Neural cell (in vitro differentiated cells): ENCODE measurements at regions not wholly inside any gene's neighbourhood (a gene's known extent, or its start where the extent isn't known, plus 50 kb on each side); places are given as distances from the start of the nearest gene placed in this dataset.

Source experiments
- POLR2AphosphoS5 ChIP-seq: IDR thresholded peaks from 2 replicates; pipeline ENCODE4 v1.6.1; 2012
- REST ChIP-seq: IDR thresholded peaks from 2 replicates; pipeline ENCODE4 v1.6.1; 2012; ENCODE audit warnings: borderline replicate concordance
- TF ChIP-seq, protein P1 (sequence below): fragments of 450-650 bp; IDR thresholded peaks from 2 replicates; pipeline ENCODE4 v1.5.1; 2014; ENCODE audit warnings: antibody characterized with exemption, mild to moderate bottlenecking, moderate library complexity; ENCODE audit not compliant: poor library complexity, severe bottlenecking

DNA sequence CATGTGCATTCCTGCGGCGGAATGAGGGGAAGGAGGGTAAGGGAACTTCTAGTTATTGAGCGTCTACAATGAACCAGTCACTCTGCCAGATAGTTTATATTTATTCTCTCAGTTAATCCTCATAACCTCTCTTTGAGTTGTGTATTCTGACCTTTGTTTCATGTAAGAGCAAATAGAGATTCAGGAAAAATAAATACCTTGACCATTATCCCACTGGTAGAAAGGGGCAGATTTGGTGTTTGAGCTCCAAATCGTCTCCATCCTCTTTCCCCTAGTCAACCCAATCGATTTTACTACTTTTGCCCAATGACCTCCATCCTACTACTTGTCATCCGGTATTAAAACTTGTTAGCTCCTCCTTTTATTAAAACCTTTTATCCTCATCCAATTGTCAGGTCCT, 157.1 kb upstream of the SESN3 start:
- TF ChIP-seq, protein P1, sequence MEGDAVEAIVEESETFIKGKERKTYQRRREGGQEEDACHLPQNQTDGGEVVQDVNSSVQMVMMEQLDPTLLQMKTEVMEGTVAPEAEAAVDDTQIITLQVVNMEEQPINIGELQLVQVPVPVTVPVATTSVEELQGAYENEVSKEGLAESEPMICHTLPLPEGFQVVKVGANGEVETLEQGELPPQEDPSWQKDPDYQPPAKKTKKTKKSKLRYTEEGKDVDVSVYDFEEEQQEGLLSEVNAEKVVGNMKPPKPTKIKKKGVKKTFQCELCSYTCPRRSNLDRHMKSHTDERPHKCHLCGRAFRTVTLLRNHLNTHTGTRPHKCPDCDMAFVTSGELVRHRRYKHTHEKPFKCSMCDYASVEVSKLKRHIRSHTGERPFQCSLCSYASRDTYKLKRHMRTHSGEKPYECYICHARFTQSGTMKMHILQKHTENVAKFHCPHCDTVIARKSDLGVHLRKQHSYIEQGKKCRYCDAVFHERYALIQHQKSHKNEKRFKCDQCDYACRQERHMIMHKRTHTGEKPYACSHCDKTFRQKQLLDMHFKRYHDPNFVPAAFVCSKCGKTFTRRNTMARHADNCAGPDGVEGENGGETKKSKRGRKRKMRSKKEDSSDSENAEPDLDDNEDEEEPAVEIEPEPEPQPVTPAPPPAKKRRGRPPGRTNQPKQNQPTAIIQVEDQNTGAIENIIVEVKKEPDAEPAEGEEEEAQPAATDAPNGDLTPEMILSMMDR: no peak
- TF ChIP-seq REST: no peak
- no peak for TF ChIP-seq POLR2AphosphoS5
